ENCODE measurements at regions not wholly inside any gene's neighbourhood (a gene's known extent, or its start where the extent isn't known, plus 50 kb on each side); places are given as distances from the start of the nearest gene placed in this dataset.

DNA sequence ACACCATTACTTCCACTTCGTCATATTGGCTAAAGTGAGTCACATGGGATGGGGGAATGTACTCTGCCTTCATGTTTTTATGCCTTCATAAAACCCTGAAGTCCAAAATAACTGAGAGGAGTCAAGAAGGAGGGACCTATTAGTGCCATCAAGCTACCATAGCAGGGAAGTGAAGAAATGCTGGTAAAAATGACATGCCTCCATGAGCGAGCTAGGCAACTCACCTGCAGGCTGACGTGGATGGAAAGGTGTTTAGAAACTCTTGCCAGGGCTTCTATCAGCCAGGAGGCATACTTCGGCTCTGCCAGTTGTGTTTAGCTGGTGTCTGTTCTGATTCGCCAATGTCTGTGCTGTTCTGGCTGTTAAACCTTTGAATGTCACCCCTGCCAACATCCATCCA is 424.4 kb upstream of the USP24 start:
- no peak for TF ChIP-seq EP300 (IDR thresholded peaks at IDR 0.05)
- TF ChIP-seq, protein P1, sequence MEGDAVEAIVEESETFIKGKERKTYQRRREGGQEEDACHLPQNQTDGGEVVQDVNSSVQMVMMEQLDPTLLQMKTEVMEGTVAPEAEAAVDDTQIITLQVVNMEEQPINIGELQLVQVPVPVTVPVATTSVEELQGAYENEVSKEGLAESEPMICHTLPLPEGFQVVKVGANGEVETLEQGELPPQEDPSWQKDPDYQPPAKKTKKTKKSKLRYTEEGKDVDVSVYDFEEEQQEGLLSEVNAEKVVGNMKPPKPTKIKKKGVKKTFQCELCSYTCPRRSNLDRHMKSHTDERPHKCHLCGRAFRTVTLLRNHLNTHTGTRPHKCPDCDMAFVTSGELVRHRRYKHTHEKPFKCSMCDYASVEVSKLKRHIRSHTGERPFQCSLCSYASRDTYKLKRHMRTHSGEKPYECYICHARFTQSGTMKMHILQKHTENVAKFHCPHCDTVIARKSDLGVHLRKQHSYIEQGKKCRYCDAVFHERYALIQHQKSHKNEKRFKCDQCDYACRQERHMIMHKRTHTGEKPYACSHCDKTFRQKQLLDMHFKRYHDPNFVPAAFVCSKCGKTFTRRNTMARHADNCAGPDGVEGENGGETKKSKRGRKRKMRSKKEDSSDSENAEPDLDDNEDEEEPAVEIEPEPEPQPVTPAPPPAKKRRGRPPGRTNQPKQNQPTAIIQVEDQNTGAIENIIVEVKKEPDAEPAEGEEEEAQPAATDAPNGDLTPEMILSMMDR (IDR thresholded peaks at IDR 0.05), result no peak
- no peak for TF ChIP-seq POLR2A (IDR thresholded peaks at IDR 0.05)

Measured in tibial nerve (tissue), 4 donors.